ENCODE measurements at regions not wholly inside any gene's neighbourhood (a gene's known extent, or its start where the extent isn't known, plus 50 kb on each side); places are given as distances from the start of the nearest gene placed in this dataset.

DNA sequence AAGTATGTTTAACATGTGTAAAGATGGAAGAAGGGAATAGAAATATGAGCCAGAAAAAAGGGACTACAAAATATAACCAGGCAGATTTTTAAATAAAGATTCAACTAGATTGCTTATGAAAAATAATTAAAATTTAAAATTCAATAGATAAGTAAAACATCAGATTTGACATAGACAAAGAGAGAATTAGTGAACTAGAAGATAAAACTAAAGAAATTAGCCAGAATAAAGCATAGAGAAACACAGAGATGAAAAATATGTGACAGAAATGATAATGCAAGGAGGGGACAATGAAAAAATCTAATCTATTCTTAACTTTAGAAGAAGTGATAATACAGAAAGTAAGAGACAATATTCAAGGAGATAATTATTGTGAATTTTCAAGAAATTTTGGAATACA lies 222.6 kb upstream of the PMFBP1 start:
- no peak for TF ChIP-seq CTCF (IDR thresholded peaks at IDR 0.05)

- TF ChIP-seq CTCF (IDR thresholded peaks at IDR 0.05), result no peak
Measured at GRCh38 chr16:72389791-72390190, 217.8 kb upstream of the PMFBP1 start.

- no peak for TF ChIP-seq CTCF (IDR thresholded peaks at IDR 0.05)
Measured at GRCh38 chr16:72388007-72388406, 216.1 kb upstream of the PMFBP1 start.

GRCh38 chr16:72384651-72385050 lies 212.7 kb upstream of the PMFBP1 start:
- no peak for TF ChIP-seq CTCF (IDR thresholded peaks at IDR 0.05)

GRCh38 chr16:72380283-72380682 lies 208.3 kb upstream of the PMFBP1 start:
- TF ChIP-seq CTCF (IDR thresholded peaks at IDR 0.05), result no peak

DNA sequence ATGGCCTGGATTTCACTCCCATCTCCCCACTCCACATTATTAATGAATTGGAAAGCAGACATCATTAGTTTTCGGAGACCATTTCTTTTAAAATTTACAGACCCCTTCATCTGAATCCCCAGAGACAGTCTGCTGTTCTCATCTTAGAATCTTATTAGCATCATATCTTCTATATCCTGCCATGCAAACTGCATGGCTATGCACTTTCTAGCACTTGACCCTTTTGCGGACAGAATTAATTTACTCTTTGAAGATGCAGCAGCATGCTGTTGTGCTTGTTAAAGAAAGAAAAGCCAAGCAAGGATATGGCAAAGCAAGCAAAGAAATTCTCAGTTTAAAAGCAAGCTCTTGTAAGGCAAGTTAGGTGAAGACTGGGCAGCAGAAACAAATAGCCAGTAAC lies 201.2 kb upstream of the PMFBP1 start:
- TF ChIP-seq CTCF (IDR thresholded peaks at IDR 0.05), result no peak

DNA sequence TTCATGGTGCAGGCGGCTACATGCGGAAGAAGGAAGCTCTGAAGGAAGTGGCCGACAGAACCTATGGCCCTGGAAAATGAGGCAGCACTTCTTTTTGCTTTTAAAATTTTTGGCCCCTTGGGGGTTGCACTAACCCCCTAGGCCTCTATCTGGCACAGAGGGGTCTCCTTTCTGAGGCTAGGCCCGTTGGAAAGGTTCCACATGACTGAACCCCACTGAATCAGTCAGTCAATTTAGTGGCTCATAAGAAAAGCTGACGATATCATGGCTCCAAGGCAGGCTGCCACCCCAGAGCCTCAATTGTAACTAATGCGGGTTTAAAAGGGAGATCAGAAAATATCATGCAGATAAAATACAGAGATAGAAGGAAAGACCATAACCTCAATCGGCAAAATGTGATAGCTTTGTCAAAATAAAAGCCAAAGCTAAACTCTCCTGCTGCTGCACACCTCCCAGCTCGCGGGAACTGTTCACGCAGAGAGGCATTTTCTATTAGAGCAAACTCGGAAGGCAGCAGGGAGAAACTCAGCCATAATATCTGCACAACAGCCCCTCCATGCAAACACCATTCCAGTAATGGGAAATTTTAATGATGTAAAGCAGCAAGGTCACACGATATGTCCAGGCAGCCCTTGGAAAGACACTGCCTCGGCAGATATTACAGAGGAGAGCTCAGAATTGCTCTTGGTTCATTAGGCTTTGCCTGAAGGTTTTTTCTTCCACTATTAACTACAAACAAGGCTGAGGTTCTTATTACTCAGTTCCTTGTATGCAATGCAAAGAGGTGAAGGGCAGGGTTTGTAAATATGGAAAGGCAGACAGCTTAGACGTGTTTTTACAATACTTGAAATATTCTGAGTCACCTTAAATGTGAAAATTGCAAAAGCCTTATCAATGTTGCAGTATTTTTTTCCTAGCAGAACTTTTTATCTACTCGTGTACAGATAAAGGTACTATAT lies 200.4 kb upstream of the PMFBP1 start:
- TF ChIP-seq CTCF (IDR thresholded peaks at IDR 0.05), result no peak
